Neural cell (in vitro differentiated cells): ENCODE measurements at regions not wholly inside any gene's neighbourhood (a gene's known extent, or its start where the extent isn't known, plus 50 kb on each side); places are given as distances from the start of the nearest gene placed in this dataset.

Experiments
- EP300 ChIP-seq: fragments of 450-650 bp; conservative IDR thresholded peaks from 2 replicates; pipeline ENCODE4 v1.6.1; 2014; ENCODE audit warnings: antibody characterized with exemption, mild to moderate bottlenecking, moderate library complexity; ENCODE audit not compliant: poor library complexity, severe bottlenecking
- EZH2 ChIP-seq: fragments of 200-600, 300-800 bp; shearing (Covaris generic), sonication (generic); IDR thresholded peaks from 2 replicates; pipeline ENCODE4 v1.6.1; 2014; ENCODE audit warnings: antibody characterized with exemption, low read length, borderline replicate concordance, mild to moderate bottlenecking; ENCODE audit not compliant: insufficient read depth, poor library complexity, severe bottlenecking
- RAD21 ChIP-seq: fragments of 450-650 bp; conservative IDR thresholded peaks from 2 replicates; pipeline ENCODE4 v1.6.1; 2014; ENCODE audit warnings: antibody characterized with exemption, mild to moderate bottlenecking, moderate library complexity
- REST ChIP-seq: IDR thresholded peaks from 2 replicates; pipeline ENCODE4 v1.6.1; 2012; ENCODE audit warnings: borderline replicate concordance

- TF ChIP-seq EP300 (no peak), REST (no peak), EZH2 (no peak), RAD21 (no peak)
Observed at GRCh38 chr7:68218461-68218860, 1221.8 kb downstream of the TYW1 start.
